ENCODE measurements at regions not wholly inside any gene's neighbourhood (a gene's known extent, or its start where the extent isn't known, plus 50 kb on each side); places are given as distances from the start of the nearest gene placed in this dataset.

GRCh38 chr14:95023115-95023514 is 134.2 kb downstream of the DICER1 start:
- TF ChIP-seq, protein P1, sequence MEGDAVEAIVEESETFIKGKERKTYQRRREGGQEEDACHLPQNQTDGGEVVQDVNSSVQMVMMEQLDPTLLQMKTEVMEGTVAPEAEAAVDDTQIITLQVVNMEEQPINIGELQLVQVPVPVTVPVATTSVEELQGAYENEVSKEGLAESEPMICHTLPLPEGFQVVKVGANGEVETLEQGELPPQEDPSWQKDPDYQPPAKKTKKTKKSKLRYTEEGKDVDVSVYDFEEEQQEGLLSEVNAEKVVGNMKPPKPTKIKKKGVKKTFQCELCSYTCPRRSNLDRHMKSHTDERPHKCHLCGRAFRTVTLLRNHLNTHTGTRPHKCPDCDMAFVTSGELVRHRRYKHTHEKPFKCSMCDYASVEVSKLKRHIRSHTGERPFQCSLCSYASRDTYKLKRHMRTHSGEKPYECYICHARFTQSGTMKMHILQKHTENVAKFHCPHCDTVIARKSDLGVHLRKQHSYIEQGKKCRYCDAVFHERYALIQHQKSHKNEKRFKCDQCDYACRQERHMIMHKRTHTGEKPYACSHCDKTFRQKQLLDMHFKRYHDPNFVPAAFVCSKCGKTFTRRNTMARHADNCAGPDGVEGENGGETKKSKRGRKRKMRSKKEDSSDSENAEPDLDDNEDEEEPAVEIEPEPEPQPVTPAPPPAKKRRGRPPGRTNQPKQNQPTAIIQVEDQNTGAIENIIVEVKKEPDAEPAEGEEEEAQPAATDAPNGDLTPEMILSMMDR (IDR thresholded peaks at IDR 0.05 in 4 of 5, conservative IDR thresholded peaks at IDR 0.05 in 1 of 5) = no peak
- TF ChIP-seq POLR2A (IDR thresholded peaks at IDR 0.05) = no peak

All from gastrocnemius medialis (tissue), 4 donors.